PFSK-1 (cell line): ENCODE measurements at regions not wholly inside any gene's neighbourhood (a gene's known extent, or its start where the extent isn't known, plus 50 kb on each side); places are given as distances from the start of the nearest gene placed in this dataset.

Source experiments
- FOXP2 ChIP-seq: optimal IDR thresholded peaks from 2 replicates; pipeline ENCODE3; 2011; ENCODE audit warnings: borderline replicate concordance, control low read depth, inconsistent platforms; ENCODE audit not compliant: insufficient read depth; ENCODE audit errors: extremely low read length, extremely low read depth
- POLR2AphosphoS5 ChIP-seq: IDR thresholded peaks from 2 replicates; pipeline ENCODE4 v1.6.1; 2012; ENCODE audit warnings: low read depth, mild to moderate bottlenecking, control low read depth, low read length, moderate library complexity
- REST ChIP-seq, 2 experiments: IDR thresholded peaks; 2 replicates each; pipeline versions ENCODE4 v1.6.1 to v1.8.0; 2011 to 2012; ENCODE audit warnings: low read depth in 2 of 2, low read length in 2 of 2, control low read depth in 1 of 2, inconsistent platforms in 1 of 2, mild to moderate bottlenecking in 1 of 2, moderate library complexity in 1 of 2; ENCODE audit not compliant: insufficient read depth in 1 of 2
- SIN3A ChIP-seq: IDR thresholded peaks from 2 replicates; pipeline ENCODE4 v1.6.1; 2012; ENCODE audit warnings: mild to moderate bottlenecking, low read length, moderate library complexity, borderline replicate concordance; ENCODE audit not compliant: insufficient read depth
- TAF1 ChIP-seq: IDR thresholded peaks from 2 replicates; pipeline ENCODE4 v1.6.1; 2012; ENCODE audit warnings: low read length, control low read depth, borderline replicate concordance; ENCODE audit not compliant: insufficient read depth

- TF ChIP-seq TAF1 (no peak), FOXP2 (no peak), REST (IDR thresholded peaks at IDR 0.05; ENCODE audit: insufficient read depth in 1 of 2, low read depth in 2 of 2, low read length in 2 of 2) (no peak), SIN3A (no peak)
These were observed 287.5 kb downstream of the OSR1 start for GRCh38 chr2:19070886-19071285.

- TF ChIP-seq REST (IDR thresholded peaks at IDR 0.05; ENCODE audit: insufficient read depth in 1 of 2, low read depth in 2 of 2, low read length in 2 of 2) (no peak), TAF1 (no peak), SIN3A (no peak)
These were observed 290.2 kb downstream of the OSR1 start for GRCh38 chr2:19068206-19068605.

DNA sequence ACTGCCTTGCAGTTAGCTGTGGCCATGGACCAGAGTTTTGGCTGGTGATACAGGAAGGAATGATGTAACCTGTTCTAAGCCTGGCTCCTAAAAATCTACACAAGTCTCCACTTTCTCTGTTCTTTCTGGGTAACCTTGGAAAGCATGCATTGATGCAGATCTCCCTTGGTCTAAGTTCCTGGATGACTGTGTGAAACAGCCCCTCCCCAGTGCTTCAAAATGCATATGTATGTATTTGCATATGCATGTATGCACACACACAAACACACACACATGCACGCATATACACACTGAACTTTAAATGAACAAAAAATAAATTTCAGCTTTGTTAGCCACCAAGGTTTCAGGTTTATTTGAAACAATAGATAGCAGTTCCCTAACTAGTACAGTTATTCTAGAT is 296.1 kb downstream of the OSR1 start:
- TF ChIP-seq REST (IDR thresholded peaks at IDR 0.05; ENCODE audit: insufficient read depth in 1 of 2, low read depth in 2 of 2, low read length in 2 of 2) (no peak), TAF1 (no peak), SIN3A (no peak), POLR2AphosphoS5 (no peak), FOXP2 (no peak)

DNA sequence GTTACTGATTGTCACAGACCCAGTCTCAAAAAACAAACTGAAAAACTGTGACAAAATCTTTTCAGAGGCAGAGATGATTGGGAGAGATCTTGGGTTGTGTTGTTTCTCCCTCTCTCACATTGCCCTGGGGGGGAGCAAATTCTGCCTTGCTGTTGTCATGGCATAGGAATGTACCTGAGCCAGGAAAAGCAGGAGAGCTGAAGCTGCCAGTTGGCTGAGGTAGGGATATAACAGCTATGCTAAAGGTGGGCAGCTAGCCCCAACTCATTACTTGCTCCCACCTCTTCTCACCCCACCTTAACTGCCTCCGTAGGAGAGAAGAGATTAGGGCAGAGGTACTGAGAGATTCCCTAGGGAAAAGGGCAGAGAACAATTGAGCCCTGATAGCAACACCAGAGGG is 299.3 kb downstream of the OSR1 start:
- TF ChIP-seq POLR2AphosphoS5, result no peak
- no peak for TF ChIP-seq SIN3A
- TF ChIP-seq REST (IDR thresholded peaks at IDR 0.05; ENCODE audit: insufficient read depth in 1 of 2, low read depth in 2 of 2, low read length in 2 of 2), result no peak
- TF ChIP-seq TAF1, result no peak
- no peak for TF ChIP-seq FOXP2

GRCh38 chr2:19051203-19051831 is 307.1 kb downstream of the OSR1 start:
- no peak for TF ChIP-seq REST (IDR thresholded peaks at IDR 0.05; ENCODE audit: insufficient read depth in 1 of 2, low read depth in 2 of 2, low read length in 2 of 2)
- no peak for TF ChIP-seq TAF1
- no peak for TF ChIP-seq FOXP2
- no peak for TF ChIP-seq SIN3A
- no peak for TF ChIP-seq POLR2AphosphoS5
